22Rv1 (cell line): ENCODE measurements at regions not wholly inside any gene's neighbourhood (a gene's known extent, or its start where the extent isn't known, plus 50 kb on each side); places are given as distances from the start of the nearest gene placed in this dataset.

Experiments used
- CTCF ChIP-seq: fragments of 450-650 bp; IDR thresholded peaks from 2 replicates; pipeline ENCODE4 v1.5.1; 2017; ENCODE audit warnings: mild to moderate bottlenecking
- ZFX ChIP-seq: fragments of 450-650 bp; IDR thresholded peaks from 2 replicates; pipeline ENCODE4 v1.6.1; 2017; ENCODE audit warnings: antibody characterized with exemption, borderline replicate concordance

GRCh38 chr3:14338242-14338641, 64.2 kb upstream of the SLC6A6 start:
- TF ChIP-seq ZFX (no peak), CTCF (no peak)
